GM21423 (cell line): ENCODE measurements at regions not wholly inside any gene's neighbourhood (a gene's known extent, or its start where the extent isn't known, plus 50 kb on each side); places are given as distances from the start of the nearest gene placed in this dataset.

Experiments
- ATAC-seq: cut with Tn5 transposase; IDR thresholded peaks from one replicate; pipeline ENCODE4 v1.9.1; 2021; ENCODE audit warnings: mild to moderate bottlenecking, moderate library complexity; ENCODE audit not compliant: unreplicated experiment

- ATAC-seq: no peak
Observed at GRCh38 chr10:90318659-90319058, 539.2 kb downstream of the HTR7 start.

- peak; percentile 89 for ATAC-seq
Observed at GRCh38 chr10:90319188-90319914, 538.5 kb downstream of the HTR7 start.

- ATAC-seq: no peak
Observed at GRCh38 chr10:90321132-90321816, 536.6 kb downstream of the HTR7 start.

- no peak for ATAC-seq
Observed at GRCh38 chr10:90326498-90327267, 531.2 kb downstream of the HTR7 start.

GRCh38 chr10:90327611-90328010 is 530.2 kb downstream of the HTR7 start:
- no peak for ATAC-seq

- ATAC-seq: no peak
Observed at GRCh38 chr10:90328459-90328858, 529.4 kb downstream of the HTR7 start.

- ATAC-seq: no peak
Observed at GRCh38 chr10:90328896-90329295, 528.9 kb downstream of the HTR7 start.

GRCh38 chr10:90337316-90337715 is 520.5 kb downstream of the HTR7 start:
- no peak for ATAC-seq

GRCh38 chr10:90342480-90342879 is 515.4 kb downstream of the HTR7 start:
- ATAC-seq: no peak

GRCh38 chr10:90344226-90344625 is 513.6 kb downstream of the HTR7 start:
- no peak for ATAC-seq

GRCh38 chr10:90347239-90347638 is 510.6 kb downstream of the HTR7 start:
- ATAC-seq: no peak

GRCh38 chr10:90350122-90350521 is 507.7 kb downstream of the HTR7 start:
- ATAC-seq: no peak

- ATAC-seq: no peak
Observed at GRCh38 chr10:90352288-90352687, 505.6 kb downstream of the HTR7 start.

- ATAC-seq: no peak
Observed at GRCh38 chr10:90354914-90355313, 502.9 kb downstream of the HTR7 start.

GRCh38 chr10:90363799-90364483 is 493.9 kb downstream of the HTR7 start:
- ATAC-seq: no peak

GRCh38 chr10:90372451-90372850 is 485.4 kb downstream of the HTR7 start:
- ATAC-seq: no peak

- no peak for ATAC-seq
Observed at GRCh38 chr10:90373911-90374310, 483.9 kb downstream of the HTR7 start.

- ATAC-seq: no peak
Observed at GRCh38 chr10:90378524-90379076, 479.2 kb downstream of the HTR7 start.

GRCh38 chr10:90381468-90381867 is 476.4 kb downstream of the HTR7 start:
- no peak for ATAC-seq

- ATAC-seq: no peak
Observed at GRCh38 chr10:90389876-90390275, 468.0 kb downstream of the HTR7 start.

- no peak for ATAC-seq
Observed at GRCh38 chr10:90394311-90394710, 463.5 kb downstream of the HTR7 start.
